PC-9 (cell line): ENCODE measurements at regions not wholly inside any gene's neighbourhood (a gene's known extent, or its start where the extent isn't known, plus 50 kb on each side); places are given as distances from the start of the nearest gene placed in this dataset.

Experiments
- BruUV-seq: library from RNA; stranded (reverse); fragments of 400-500 nt; replicated peaks from 2 replicates; lab custom pipeline; 2021; lab: Mats Ljungman, UMichigan
- CTCF ChIA-PET: fragments of 300-600 bp; sonication (Branson Sonifier 250); formaldehyde crosslinking; loops from one replicate; lab custom pipeline; 2022; ENCODE audit warnings: antibody characterized with exemption; lab: Charles Lee
- POLR2A ChIA-PET: fragments of 300-600 bp; sonication (Branson Sonifier 250); formaldehyde crosslinking; loops from one replicate; lab custom pipeline; 2022; ENCODE audit warnings: antibody characterized with exemption; ENCODE audit not compliant: unreplicated experiment; lab: Charles Lee
- DNase-seq, 2 experiments: peaks; one replicate each; pipeline versions ENCODE4 v3.0.0 to v3.0.0-alpha.2; 2015 to 2022; ENCODE audit warnings: mixed read lengths in 1 of 2
- H2AFZ ChIP-seq: fragments of 200-600 bp; sonication (generic); 2 replicates; pipeline ENCODE4 v1.8.1; 2017; ENCODE audit warnings: antibody characterized with exemption
- H3F3A ChIP-seq: fragments of 200-600 bp; sonication (generic); 2 replicates; pipeline ENCODE4 v1.8.1; 2017; ENCODE audit warnings: antibody characterized with exemption, mild to moderate bottlenecking, low read depth; ENCODE audit not compliant: insufficient read depth
- H3K27ac ChIP-seq: fragments of 200-600 bp; sonication (generic); 2 replicates; pipeline ENCODE4 v1.6.1; 2016; ENCODE audit warnings: mixed run types
- H3K27me3 ChIP-seq: fragments of 200-600 bp; sonication (generic); 2 replicates; pipeline ENCODE4 v1.6.1; 2016; ENCODE audit warnings: low read depth, mixed run types; ENCODE audit not compliant: insufficient read depth
- H3K36me3 ChIP-seq: fragments of 200-600 bp; sonication (generic); 2 replicates; pipeline ENCODE4 v1.6.1; 2016; ENCODE audit warnings: low read depth, mixed run types
- H3K4me1 ChIP-seq: fragments of 200-600 bp; sonication (generic); replicated peaks from 2 replicates; pipeline ENCODE4 v1.6.1; 2016; ENCODE audit warnings: mixed run types; ENCODE audit not compliant: insufficient read depth
- H3K4me2 ChIP-seq: fragments of 200-600 bp; sonication (generic); 2 replicates; pipeline ENCODE4 v1.6.1; 2017; ENCODE audit warnings: mixed run types
- H3K4me3 ChIP-seq: fragments of 200-600 bp; sonication (generic); 2 replicates; pipeline ENCODE4 v1.6.1; 2016; ENCODE audit warnings: mixed run types
- H3K79me2 ChIP-seq: fragments of 200-600 bp; sonication (generic); 2 replicates; pipeline ENCODE4 v1.6.1; 2017; ENCODE audit warnings: low read depth, mixed run types
- H3K9me2 ChIP-seq: fragments of 200-600 bp; sonication (generic); 2 replicates; pipeline ENCODE4 v1.8.1; 2017; ENCODE audit warnings: mild to moderate bottlenecking; ENCODE audit not compliant: insufficient read depth
- H3K9me3 ChIP-seq: fragments of 200-600 bp; sonication (generic); 2 replicates; pipeline ENCODE4 v1.8.1; 2016; ENCODE audit warnings: low read depth; ENCODE audit not compliant: insufficient read depth
- H4K20me1 ChIP-seq: fragments of 200-600 bp; sonication (generic); 2 replicates; pipeline ENCODE4 v1.8.1; 2017; ENCODE audit not compliant: insufficient read depth
- CTCF ChIP-seq: fragments of 200-600 bp; sonication (generic); conservative IDR thresholded peaks from 2 replicates; pipeline ENCODE4 v1.6.1; 2017; ENCODE audit warnings: mixed run types, antibody characterized with exemption, mild to moderate bottlenecking, moderate library complexity
- EZH2 ChIP-seq: fragments of 200-600 bp; sonication (generic); IDR thresholded peaks from 2 replicates; pipeline ENCODE4 v1.8.0; 2017; ENCODE audit warnings: antibody characterized with exemption, low read depth
- intact Hi-C: fragments of 100-400 bp; cut with micrococcal nuclease; formaldehyde crosslinking; loops from one replicate; pipeline ENCODE4 v1.10.0; 2022; ENCODE audit not compliant: unreplicated experiment

- POLR2A ChIA-PET: no interaction called here
- intact Hi-C loops: no loop called here
- Histone ChIP-seq H2AFZ (no peak overlapping the region), H3K9me3 (no peaks in the 10 kb centered on the region), H3K79me2 (no peaks in the 10 kb centered on the region), H3K4me1 (peaks cover 5% of the 10 kb centered on the region; the same call in 1 of the 2 replicates), H3K36me3 (no peaks in the 10 kb centered on the region), H3K27ac (no peak overlapping the region), H3K4me3 (no peak overlapping the region), H3K9me2 (no peaks in the 10 kb centered on the region), H3F3A (no peaks in the 10 kb centered on the region), H3K27me3 (peaks cover 7% of the 10 kb centered on the region; the same call in 1 of the 2 replicates), H3K4me2 (no peak overlapping the region), H4K20me1 (no peaks in the 10 kb centered on the region)
- TF ChIP-seq CTCF: no peak
- TF ChIP-seq EZH2: no peak
- DNase-seq: no peak
- BruUV-seq: no TSS peak
- CTCF ChIA-PET: no interaction called here
Observed at GRCh38 chr11:95359756-95360155, 128.8 kb upstream of the SESN3 start.

- no peak overlapping the region for H3K27ac ChIP-seq
- no peaks in the 10 kb centered on the region for H3F3A ChIP-seq
- no peak overlapping the region for H3K4me3 ChIP-seq
- H4K20me1 ChIP-seq: no peaks in the 10 kb centered on the region
- no peak overlapping the region for H3K4me2 ChIP-seq
- H2AFZ ChIP-seq: no peak overlapping the region
- POLR2A ChIA-PET: no interaction called here
- H3K79me2 ChIP-seq: no peaks in the 10 kb centered on the region
- H3K9me2 ChIP-seq: no peaks in the 10 kb centered on the region
- no peak for TF ChIP-seq EZH2
- no peak for TF ChIP-seq CTCF
- H3K9me3 ChIP-seq: no peaks in the 10 kb centered on the region
- intact Hi-C loops: no loop called here
- CTCF ChIA-PET: no interaction called here
- peaks cover under 1% of the 10 kb centered on the region; the same call in 1 of the 2 replicates for H3K4me1 ChIP-seq
- H3K27me3 ChIP-seq: peaks cover 7% of the 10 kb centered on the region; the same call in 1 of the 2 replicates
- no peaks in the 10 kb centered on the region for H3K36me3 ChIP-seq
- BruUV-seq: no TSS peak
- no peak for DNase-seq
Observed at GRCh38 chr11:95359341-95359663, 128.3 kb upstream of the SESN3 start.

- H3K79me2 ChIP-seq: no peaks in the 10 kb centered on the region
- H4K20me1 ChIP-seq: no peaks in the 10 kb centered on the region
- no peak overlapping the region for H3K4me2 ChIP-seq
- H3K36me3 ChIP-seq: no peaks in the 10 kb centered on the region
- intact Hi-C loops: no loop called here
- H3K9me3 ChIP-seq: no peaks in the 10 kb centered on the region
- no peak for DNase-seq
- no TSS peak for BruUV-seq
- H3K4me3 ChIP-seq: no peak overlapping the region
- TF ChIP-seq CTCF (no peak), EZH2 (no peak)
- H2AFZ ChIP-seq: no peak overlapping the region
- H3K9me2 ChIP-seq: no peaks in the 10 kb centered on the region
- no peak overlapping the region for H3K27ac ChIP-seq
- peaks cover 7% of the 10 kb centered on the region; the same call in 1 of the 2 replicates for H3K27me3 ChIP-seq
- ChIA-PET POLR2A (interaction anchor here (0.6 kb wide), 1 partner anchor 804 kb away, joined by 4 read pairs; no protein-coding TSS in a partner anchor), CTCF (no interaction called here)
- H3F3A ChIP-seq: no peaks in the 10 kb centered on the region
- no peaks in the 10 kb centered on the region for H3K4me1 ChIP-seq
Observed at GRCh38 chr11:95358511-95359340, 127.7 kb upstream of the SESN3 start.
